ENCODE measurements at regions not wholly inside any gene's neighbourhood (a gene's known extent, or its start where the extent isn't known, plus 50 kb on each side); places are given as distances from the start of the nearest gene placed in this dataset.
"Not testable (repeated sequence)": the region's sequence is repeated elsewhere in the genome, so short reads cannot be mapped to it uniquely, and the experiment has no call there.

DNA sequence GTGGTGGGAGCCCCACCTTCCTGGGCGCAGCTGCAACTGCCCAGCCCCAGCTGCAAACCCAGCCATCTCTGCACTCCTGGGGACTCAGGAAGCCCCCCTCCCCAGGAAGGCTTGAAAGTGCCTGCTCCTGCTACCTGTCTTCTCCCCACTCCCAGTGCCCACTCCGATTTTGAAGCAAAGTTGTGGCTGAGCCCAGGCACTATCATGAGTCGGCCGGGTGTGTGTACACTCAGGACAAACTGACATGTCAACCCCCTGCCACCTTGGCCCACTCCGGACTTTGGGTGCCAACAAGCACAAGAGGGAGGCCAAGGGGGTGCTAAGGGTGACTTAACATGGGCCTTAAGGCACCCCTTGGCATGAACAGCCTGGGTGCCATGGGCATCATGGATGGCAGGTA lies 325.5 kb upstream of the PTGER4 start:
- no peak overlapping the region for H3K27ac ChIP-seq
- TF ChIP-seq ZFX (IDR thresholded peaks at IDR 0.05), result no peak
- TF ChIP-seq, protein P1, sequence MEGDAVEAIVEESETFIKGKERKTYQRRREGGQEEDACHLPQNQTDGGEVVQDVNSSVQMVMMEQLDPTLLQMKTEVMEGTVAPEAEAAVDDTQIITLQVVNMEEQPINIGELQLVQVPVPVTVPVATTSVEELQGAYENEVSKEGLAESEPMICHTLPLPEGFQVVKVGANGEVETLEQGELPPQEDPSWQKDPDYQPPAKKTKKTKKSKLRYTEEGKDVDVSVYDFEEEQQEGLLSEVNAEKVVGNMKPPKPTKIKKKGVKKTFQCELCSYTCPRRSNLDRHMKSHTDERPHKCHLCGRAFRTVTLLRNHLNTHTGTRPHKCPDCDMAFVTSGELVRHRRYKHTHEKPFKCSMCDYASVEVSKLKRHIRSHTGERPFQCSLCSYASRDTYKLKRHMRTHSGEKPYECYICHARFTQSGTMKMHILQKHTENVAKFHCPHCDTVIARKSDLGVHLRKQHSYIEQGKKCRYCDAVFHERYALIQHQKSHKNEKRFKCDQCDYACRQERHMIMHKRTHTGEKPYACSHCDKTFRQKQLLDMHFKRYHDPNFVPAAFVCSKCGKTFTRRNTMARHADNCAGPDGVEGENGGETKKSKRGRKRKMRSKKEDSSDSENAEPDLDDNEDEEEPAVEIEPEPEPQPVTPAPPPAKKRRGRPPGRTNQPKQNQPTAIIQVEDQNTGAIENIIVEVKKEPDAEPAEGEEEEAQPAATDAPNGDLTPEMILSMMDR (conservative IDR thresholded peaks at IDR 0.05), result no peak

DNA sequence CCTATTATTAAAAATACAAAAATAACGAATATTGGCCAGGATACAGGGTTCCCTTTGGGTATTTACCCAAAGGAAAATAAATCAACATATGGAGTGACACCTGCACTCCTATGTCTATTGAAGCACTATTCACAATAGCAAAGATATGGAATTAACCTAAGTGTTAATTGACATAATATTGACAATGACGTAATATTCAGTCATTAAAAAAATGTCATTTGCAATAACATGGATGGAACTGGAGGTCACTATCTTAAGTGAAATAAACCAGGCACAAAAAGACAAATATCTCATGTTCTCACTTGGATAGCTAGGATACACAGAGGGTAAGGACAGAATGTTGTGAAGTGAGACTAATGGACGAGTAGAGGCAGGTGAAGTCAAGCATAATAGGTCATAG lies 326.3 kb upstream of the PTGER4 start:
- no peak for TF ChIP-seq ZFX (IDR thresholded peaks at IDR 0.05)
- TF ChIP-seq, protein P1 (conservative IDR thresholded peaks at IDR 0.05), result no peak
- H3K27ac ChIP-seq, result no peak overlapping the region

DNA sequence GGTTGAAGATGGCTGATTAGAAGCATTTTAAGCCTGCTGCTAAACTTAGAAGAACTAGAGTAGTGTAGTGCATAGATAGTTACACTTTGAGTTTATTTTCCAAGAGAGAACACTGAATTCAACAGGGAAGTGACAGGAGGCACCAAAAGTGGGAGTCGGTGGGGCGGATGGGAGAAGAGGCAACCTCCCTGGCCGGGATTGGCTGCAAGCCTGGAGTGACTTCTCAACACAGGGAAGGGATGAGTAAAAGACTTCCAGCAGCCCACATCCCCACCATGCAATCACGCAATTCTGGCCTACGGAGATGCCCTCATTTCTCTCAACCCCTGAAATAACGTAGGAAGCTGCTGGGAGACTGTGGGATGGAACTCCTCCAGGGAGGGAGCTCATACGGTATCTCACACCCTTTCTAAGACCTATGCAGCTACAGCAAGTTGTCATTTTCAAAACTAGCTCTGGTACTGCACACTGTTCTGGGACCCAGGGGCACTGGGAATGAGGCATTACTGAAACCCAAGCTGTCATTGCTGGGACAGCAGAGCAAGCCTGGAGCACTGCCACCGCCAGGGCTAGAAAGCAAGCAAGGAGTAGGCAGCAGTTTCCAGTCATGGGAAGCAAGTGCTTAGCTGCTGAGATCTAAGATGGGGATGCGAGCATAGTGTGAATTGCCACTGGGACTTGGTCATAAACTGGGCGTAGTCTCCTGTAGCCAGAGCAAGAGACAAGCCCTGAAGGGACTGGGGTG lies 331.6 kb upstream of the PTGER4 start:
- TF ChIP-seq, protein P1 (conservative IDR thresholded peaks at IDR 0.05), result no peak
- TF ChIP-seq ZFX (IDR thresholded peaks at IDR 0.05), result no peak
- H3K27ac ChIP-seq, result no peak overlapping the region

DNA sequence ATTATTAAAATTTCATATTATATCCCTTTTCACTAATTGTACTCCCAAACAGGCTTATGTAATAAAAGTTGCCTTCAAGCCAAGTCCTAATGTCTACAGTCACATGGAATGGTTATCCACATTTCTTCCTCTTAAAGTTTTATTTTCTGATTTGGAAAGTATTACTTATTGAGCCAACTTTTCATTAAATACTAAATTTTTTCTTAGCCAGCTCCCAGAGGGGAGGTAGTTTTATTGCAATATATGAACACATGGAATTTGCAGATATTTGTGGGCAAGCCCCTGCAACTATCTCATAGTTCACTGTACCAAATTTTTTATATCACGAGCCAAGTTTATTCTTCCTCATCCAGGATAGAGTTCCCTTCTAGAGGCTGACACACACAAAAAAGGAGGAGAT lies 332.8 kb upstream of the PTGER4 start:
- no peak for TF ChIP-seq ZFX (IDR thresholded peaks at IDR 0.05)
- TF ChIP-seq, protein P1 (conservative IDR thresholded peaks at IDR 0.05), result no peak
- H3K27ac ChIP-seq, result no peak overlapping the region

DNA sequence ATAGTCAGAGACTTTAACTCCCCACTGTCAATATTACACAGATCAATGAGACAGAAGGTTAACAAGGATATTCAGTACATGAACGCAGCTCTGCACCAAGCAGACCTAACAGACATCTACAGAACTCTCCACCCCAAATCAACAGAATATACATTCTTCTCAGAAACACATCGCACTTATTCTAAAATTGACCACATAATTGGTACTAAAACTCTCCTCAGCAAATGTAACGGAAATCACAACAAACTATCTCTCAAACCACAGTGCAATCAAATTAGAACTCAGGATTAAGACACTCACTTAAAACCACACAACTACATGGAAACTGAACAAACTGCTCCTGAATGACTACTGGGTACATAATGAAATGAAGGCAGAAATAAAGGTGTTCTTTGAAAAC lies 341.3 kb upstream of the PTGER4 start:
- not testable (repeated sequence) for H3K27ac ChIP-seq

DNA sequence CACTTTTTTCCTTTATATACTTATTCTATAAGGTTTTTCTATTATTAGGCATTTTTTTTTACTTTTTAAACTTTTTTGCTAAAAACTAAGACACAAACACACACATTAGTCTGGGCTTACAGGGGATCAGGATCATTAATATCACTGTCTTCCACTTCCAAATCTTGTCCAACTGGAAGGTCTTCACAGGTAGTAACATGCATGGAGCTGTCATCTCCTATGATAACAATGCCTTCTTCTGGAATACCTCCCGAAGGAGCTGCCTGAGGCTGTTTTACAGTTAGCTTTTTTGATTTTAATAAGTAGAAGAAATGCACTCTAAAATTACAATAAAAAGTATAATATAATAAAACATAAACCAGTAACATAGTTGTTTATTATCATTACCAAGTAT lies 345.5 kb upstream of the PTGER4 start:
- H3K27ac ChIP-seq, result no peak overlapping the region
- TF ChIP-seq, protein P1 (conservative IDR thresholded peaks at IDR 0.05), result no peak
- TF ChIP-seq ZFX (IDR thresholded peaks at IDR 0.05), result no peak

DNA sequence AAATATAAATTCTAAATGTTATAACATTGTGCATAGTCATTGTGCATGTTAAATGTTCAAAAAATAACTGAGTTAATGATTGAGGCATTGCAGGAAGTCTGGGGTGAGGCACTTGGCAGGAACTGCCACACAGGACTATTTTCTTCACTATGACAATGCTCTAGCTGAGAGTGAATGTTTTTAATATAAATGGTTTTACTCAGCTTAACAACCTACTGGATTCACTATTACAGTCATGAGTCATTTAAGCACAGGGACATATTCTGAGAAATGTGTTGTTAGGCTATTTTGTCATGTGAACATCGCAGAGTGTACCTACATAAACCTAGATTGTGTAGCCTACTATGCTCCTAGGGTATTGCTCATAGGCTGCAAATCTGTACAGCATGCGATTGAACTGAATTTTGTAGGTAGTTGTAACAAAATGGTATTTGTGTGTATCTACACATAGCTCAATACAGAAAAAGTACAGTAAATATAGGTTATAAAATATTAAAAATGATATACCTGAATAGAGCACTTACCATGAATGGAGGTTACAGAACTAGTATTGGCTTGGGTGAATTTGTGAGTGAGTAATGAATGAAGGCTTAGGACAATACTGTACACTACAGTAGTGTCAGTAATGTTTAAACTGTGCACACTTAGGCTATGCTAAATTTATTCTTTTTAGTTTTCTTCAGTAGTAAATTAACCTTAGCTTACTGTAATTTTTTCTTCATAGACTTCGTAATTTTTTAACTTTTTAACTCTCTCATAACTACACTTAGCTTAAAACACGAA lies 346.1 kb upstream of the PTGER4 start:
- TF ChIP-seq, protein P1 (conservative IDR thresholded peaks at IDR 0.05), result no peak
- no peak for TF ChIP-seq ZFX (IDR thresholded peaks at IDR 0.05)
- no peak overlapping the region for H3K27ac ChIP-seq
